Effector memory CD8-positive, alpha-beta T cell (primary cell): ENCODE measurements at regions not wholly inside any gene's neighbourhood (a gene's known extent, or its start where the extent isn't known, plus 50 kb on each side); places are given as distances from the start of the nearest gene placed in this dataset.
"Not testable (repeated sequence)": the region's sequence is repeated elsewhere in the genome, so short reads cannot be mapped to it uniquely, and the experiment has no call there.

Experiments used
- ATAC-seq: fragments of 150-1000 bp; cut with Tn5 transposase; replicated peaks from 2 replicates; pipeline ENCODE4 v1.10.0; 2021; ENCODE audit warnings: mild to moderate bottlenecking, moderate library complexity
- DNase-seq, 3 experiments: peaks; one replicate each; pipeline ENCODE4 v3.0.0; 2021
- H3K27ac Mint-ChIP-seq, 2 donors: one replicate each; pipeline ENCODE4 v1.8.0; 2022; ENCODE audit warnings: mild to moderate bottlenecking in 2 of 2, mixed read lengths in 2 of 2, moderate library complexity in 2 of 2
- H3K27me3 Mint-ChIP-seq, 2 donors: one replicate each; pipeline ENCODE4 v1.8.0; 2022; ENCODE audit warnings: mixed read lengths in 2 of 2
- H3K36me3 Mint-ChIP-seq: one replicate; pipeline ENCODE4 v1.8.0; 2022; ENCODE audit warnings: mild to moderate bottlenecking, moderate library complexity, mixed read lengths; ENCODE audit not compliant: insufficient read depth
- H3K4me1 Mint-ChIP-seq, 2 donors: one replicate each; pipeline ENCODE4 v1.8.0; 2022; ENCODE audit warnings: low read depth in 2 of 2, mixed read lengths in 2 of 2
- H3K4me3 Mint-ChIP-seq, 2 donors: one replicate each; pipeline ENCODE4 v1.8.0; 2022; ENCODE audit warnings: mild to moderate bottlenecking in 2 of 2, mixed read lengths in 2 of 2, moderate library complexity in 2 of 2
- H3K9me3 Mint-ChIP-seq, 2 donors: one replicate each; pipeline ENCODE4 v1.8.0; 2022; ENCODE audit warnings: mixed read lengths in 2 of 2

GRCh38 chr17:70420861-70421445 is 251.6 kb downstream of the KCNJ2 start:
- Mint-ChIP-seq H3K27me3 (no peaks in the 10 kb centered on the region), H3K9me3 (peaks cover 0 to 5% of the 10 kb centered on the region in 2 donors), H3K36me3 (no peaks in the 10 kb centered on the region), H3K4me3 (no peak overlapping the region), H3K27ac (no peak overlapping the region), H3K4me1 (no peaks in the 10 kb centered on the region)
- ATAC-seq, result no peak
- no peak for DNase-seq

GRCh38 chr17:70422862-70423261 is 253.5 kb downstream of the KCNJ2 start:
- H3K4me3 Mint-ChIP-seq, result no peak overlapping the region
- no peaks in the 10 kb centered on the region for H3K27me3 Mint-ChIP-seq
- no peak overlapping the region for H3K27ac Mint-ChIP-seq
- H3K36me3 Mint-ChIP-seq, result no peaks in the 10 kb centered on the region
- no peak for DNase-seq
- peaks cover 0 to 5% of the 10 kb centered on the region in 2 donors for H3K9me3 Mint-ChIP-seq
- no peaks in the 10 kb centered on the region for H3K4me1 Mint-ChIP-seq
- no peak for ATAC-seq

- no peak for DNase-seq
- H3K27ac Mint-ChIP-seq, result no peak overlapping the region
- no peak overlapping the region for H3K4me3 Mint-ChIP-seq
- H3K36me3 Mint-ChIP-seq, result no peaks in the 10 kb centered on the region
- H3K9me3 Mint-ChIP-seq, result peaks cover 0 to 5% of the 10 kb centered on the region in 2 donors
- no peak for ATAC-seq
- H3K27me3 Mint-ChIP-seq, result no peaks in the 10 kb centered on the region
- H3K4me1 Mint-ChIP-seq, result no peaks in the 10 kb centered on the region
Observed at GRCh38 chr17:70423562-70423961, 254.2 kb downstream of the KCNJ2 start.

- Mint-ChIP-seq H3K27ac (no peak overlapping the region), H3K27me3 (no peaks in the 10 kb centered on the region), H3K9me3 (peaks cover 0 to 5% of the 10 kb centered on the region in 2 donors), H3K36me3 (no peaks in the 10 kb centered on the region), H3K4me3 (no peak overlapping the region), H3K4me1 (no peaks in the 10 kb centered on the region)
- ATAC-seq (no peak), DNase-seq (no peak)
Observed at GRCh38 chr17:70426752-70427151, 257.4 kb downstream of the KCNJ2 start.

GRCh38 chr17:70434536-70435490 is 265.5 kb downstream of the KCNJ2 start:
- ATAC-seq, result no peak
- Mint-ChIP-seq H3K27ac (no peak overlapping the region), H3K27me3 (no peaks in the 10 kb centered on the region), H3K4me1 (no peaks in the 10 kb centered on the region), H3K9me3 (peaks cover 0 to 5% of the 10 kb centered on the region in 2 donors), H3K36me3 (no peaks in the 10 kb centered on the region), H3K4me3 (no peak overlapping the region)
- DNase-seq, result no peak

GRCh38 chr17:70437656-70438055 is 268.3 kb downstream of the KCNJ2 start:
- ATAC-seq, result no peak
- Mint-ChIP-seq H3K4me1 (no peaks in the 10 kb centered on the region), H3K4me3 (no peak overlapping the region), H3K27me3 (no peaks in the 10 kb centered on the region), H3K9me3 (peaks cover 0 to 6% of the 10 kb centered on the region in 2 donors), H3K27ac (no peak overlapping the region), H3K36me3 (no peaks in the 10 kb centered on the region)
- DNase-seq, result no peak

GRCh38 chr17:70446446-70446845 is 277.1 kb downstream of the KCNJ2 start:
- H3K27me3 Mint-ChIP-seq, result no peaks in the 10 kb centered on the region
- no peak overlapping the region for H3K27ac Mint-ChIP-seq
- H3K4me3 Mint-ChIP-seq, result no peak overlapping the region
- H3K9me3 Mint-ChIP-seq, result peaks cover 8 to 10% of the 10 kb centered on the region in 2 donors
- no peaks in the 10 kb centered on the region for H3K4me1 Mint-ChIP-seq
- H3K36me3 Mint-ChIP-seq, result no peaks in the 10 kb centered on the region
- ATAC-seq (no peak), DNase-seq (no peak)

GRCh38 chr17:70447588-70447987 is 278.3 kb downstream of the KCNJ2 start:
- Mint-ChIP-seq H3K27me3 (no peaks in the 10 kb centered on the region), H3K36me3 (no peaks in the 10 kb centered on the region), H3K9me3 (peaks cover 8 to 9% of the 10 kb centered on the region in 2 donors)

GRCh38 chr17:70453075-70453474 is 283.7 kb downstream of the KCNJ2 start:
- H3K27me3 Mint-ChIP-seq, ATAC-seq, H3K9me3 Mint-ChIP-seq, DNase-seq, H3K36me3 Mint-ChIP-seq, H3K27ac Mint-ChIP-seq, H3K4me1 Mint-ChIP-seq, H3K4me3 Mint-ChIP-seq: not testable (repeated sequence)

More at GRCh38 chr17:70447588-70447987, 278.3 kb downstream of the KCNJ2 start:
- no peak for DNase-seq
- no peak overlapping the region for H3K27ac Mint-ChIP-seq
- no peak for ATAC-seq
- H3K4me1 Mint-ChIP-seq, result no peaks in the 10 kb centered on the region
- H3K4me3 Mint-ChIP-seq, result no peak overlapping the region

GRCh38 chr17:70454377-70454776 is 285.0 kb downstream of the KCNJ2 start:
- DNase-seq (no peak), ATAC-seq (no peak)
- Mint-ChIP-seq H3K4me1 (no peaks in the 10 kb centered on the region), H3K27ac (no peak overlapping the region), H3K9me3 (no peaks in the 10 kb centered on the region), H3K27me3 (no peaks in the 10 kb centered on the region), H3K4me3 (no peak overlapping the region), H3K36me3 (no peaks in the 10 kb centered on the region)

- Mint-ChIP-seq H3K4me3 (no peak overlapping the region), H3K36me3 (no peaks in the 10 kb centered on the region), H3K9me3 (no peaks in the 10 kb centered on the region), H3K27me3 (no peaks in the 10 kb centered on the region), H3K27ac (no peak overlapping the region), H3K4me1 (no peaks in the 10 kb centered on the region)
- ATAC-seq (no peak), DNase-seq (no peak)
Observed at GRCh38 chr17:70454908-70455307, 285.6 kb downstream of the KCNJ2 start.

- H3K4me3 Mint-ChIP-seq, result no peak overlapping the region
- no peaks in the 10 kb centered on the region for H3K9me3 Mint-ChIP-seq
- DNase-seq (no peak), ATAC-seq (no peak)
- H3K27me3 Mint-ChIP-seq, result no peaks in the 10 kb centered on the region
- H3K4me1 Mint-ChIP-seq, result no peaks in the 10 kb centered on the region
- no peak overlapping the region for H3K27ac Mint-ChIP-seq
- H3K36me3 Mint-ChIP-seq, result no peaks in the 10 kb centered on the region
Observed at GRCh38 chr17:70464995-70465394, 295.7 kb downstream of the KCNJ2 start.

GRCh38 chr17:70468661-70469060 is 299.3 kb downstream of the KCNJ2 start:
- Mint-ChIP-seq H3K27me3 (no peaks in the 10 kb centered on the region), H3K36me3 (no peaks in the 10 kb centered on the region), H3K27ac (no peak overlapping the region), H3K4me1 (no peaks in the 10 kb centered on the region), H3K4me3 (no peak overlapping the region), H3K9me3 (peaks cover 0 to 7% of the 10 kb centered on the region in 2 donors)
- ATAC-seq (no peak), DNase-seq (no peak)

GRCh38 chr17:70473049-70473448 is 303.7 kb downstream of the KCNJ2 start:
- Mint-ChIP-seq H3K27ac (no peak overlapping the region), H3K4me3 (no peak overlapping the region), H3K36me3 (no peaks in the 10 kb centered on the region), H3K9me3 (peaks cover 7 to 9% of the 10 kb centered on the region in 2 donors), H3K27me3 (no peaks in the 10 kb centered on the region), H3K4me1 (no peaks in the 10 kb centered on the region)
- ATAC-seq, result no peak
- DNase-seq, result no peak
